ENCODE measurements at regions not wholly inside any gene's neighbourhood (a gene's known extent, or its start where the extent isn't known, plus 50 kb on each side); places are given as distances from the start of the nearest gene placed in this dataset.
"Not testable (repeated sequence)": the region's sequence is repeated elsewhere in the genome, so short reads cannot be mapped to it uniquely, and the experiment has no call there.

DNA sequence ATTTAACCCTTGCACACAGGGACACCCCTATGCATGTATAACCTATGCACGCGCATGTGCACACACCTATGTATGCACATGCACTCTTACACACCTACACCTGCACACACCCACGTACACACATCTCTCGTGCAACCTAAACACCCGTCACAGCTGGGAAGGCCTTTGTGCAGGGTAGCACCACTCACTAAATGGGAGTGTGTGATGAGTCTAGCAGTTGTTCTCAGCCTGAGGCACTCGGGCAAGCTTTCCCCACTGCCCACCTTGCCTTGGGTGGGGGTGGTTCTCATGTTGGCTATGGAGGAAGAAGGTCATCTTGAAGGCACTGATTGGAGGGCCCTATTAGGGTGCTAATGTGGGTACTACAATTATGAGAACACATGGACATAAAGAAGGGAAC, 85.8 kb downstream of the DLL1 start:
- in situ Hi-C loops (cut with HindIII; ENCODE audit: low pct_unique_long_range_greater_than_20kb, low sequenced_read_pairs) = no loop called here
- no peak for DNase-seq (ENCODE audit: low read depth, low spot score)

DNA sequence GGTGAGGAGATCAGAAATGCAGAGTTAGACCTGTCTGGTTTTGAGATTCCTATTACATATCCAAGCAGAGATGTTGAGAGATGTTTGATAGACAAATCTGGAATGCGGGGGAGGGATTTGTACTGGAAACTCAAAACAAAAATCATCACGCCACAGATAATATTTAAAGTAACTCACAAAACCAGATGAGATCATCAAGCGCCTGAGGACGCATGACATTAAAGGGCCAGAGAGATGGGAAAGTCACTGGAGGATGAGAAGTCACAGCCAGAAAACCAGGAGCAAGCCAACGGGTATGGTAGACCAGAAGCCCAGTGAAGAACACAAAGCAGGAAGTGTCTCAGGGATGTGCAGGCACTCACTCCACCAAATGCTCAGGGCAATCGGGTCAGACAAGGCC, 87.7 kb downstream of the DLL1 start:
- in situ Hi-C loops (cut with HindIII; ENCODE audit: low pct_unique_long_range_greater_than_20kb, low sequenced_read_pairs) = no loop called here
- no peak for DNase-seq (ENCODE audit: low read depth, low spot score)

- no peak for DNase-seq (ENCODE audit: low read depth, low spot score)
- in situ Hi-C loops (cut with HindIII; ENCODE audit: low pct_unique_long_range_greater_than_20kb, low sequenced_read_pairs) = no loop called here
Observed at GRCh38 chr6:170202416-170203135, 88.3 kb downstream of the DLL1 start.

- in situ Hi-C loops (cut with HindIII; ENCODE audit: low pct_unique_long_range_greater_than_20kb, low sequenced_read_pairs) = no loop called here
- DNase-seq (ENCODE audit: low read depth, low spot score) = no peak
Observed at GRCh38 chr6:170201361-170201760, 89.5 kb downstream of the DLL1 start.

- in situ Hi-C loops (cut with HindIII; ENCODE audit: low pct_unique_long_range_greater_than_20kb, low sequenced_read_pairs) = no loop called here
- DNase-seq (ENCODE audit: low read depth, low spot score) = no peak
Observed at GRCh38 chr6:170200458-170200891, 90.4 kb downstream of the DLL1 start.

GRCh38 chr6:170199716-170200115, 91.2 kb downstream of the DLL1 start:
- DNase-seq (ENCODE audit: low read depth, low spot score) = no peak
- in situ Hi-C loops (cut with HindIII; ENCODE audit: low pct_unique_long_range_greater_than_20kb, low sequenced_read_pairs) = no loop called here

GRCh38 chr6:170198298-170198697, 92.6 kb downstream of the DLL1 start:
- in situ Hi-C loops (cut with HindIII; ENCODE audit: low pct_unique_long_range_greater_than_20kb, low sequenced_read_pairs) = no loop called here
- DNase-seq (ENCODE audit: low read depth, low spot score) = no peak

DNA sequence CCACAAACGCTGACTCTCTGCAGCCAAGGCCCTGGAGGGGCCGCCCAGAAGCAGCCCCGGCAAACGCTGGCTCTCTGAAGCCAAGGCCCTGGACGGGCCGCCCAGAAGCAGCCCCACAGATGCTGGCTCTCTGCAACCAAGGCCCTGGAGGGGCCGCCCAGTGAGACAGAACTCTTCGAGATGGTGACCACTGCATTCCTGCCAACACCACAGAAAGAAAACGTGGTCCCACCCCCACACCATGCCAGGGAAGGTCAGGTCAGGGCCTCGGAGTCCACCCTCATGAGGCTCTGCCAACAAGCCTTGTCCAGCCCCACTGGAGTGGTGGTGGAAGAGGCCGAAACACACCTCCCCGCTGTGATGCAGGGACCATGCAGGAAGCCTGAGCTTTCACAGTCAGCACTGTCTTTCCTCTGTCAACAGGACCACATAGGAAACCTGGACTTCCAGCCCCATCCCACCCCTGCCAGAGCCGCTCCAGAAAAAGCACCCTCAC, 97.5 kb downstream of the DLL1 start:
- DNase-seq (ENCODE audit: low read depth, low spot score) = no peak
- in situ Hi-C loops (cut with HindIII; ENCODE audit: low pct_unique_long_range_greater_than_20kb, low sequenced_read_pairs) = no loop called here

DNA sequence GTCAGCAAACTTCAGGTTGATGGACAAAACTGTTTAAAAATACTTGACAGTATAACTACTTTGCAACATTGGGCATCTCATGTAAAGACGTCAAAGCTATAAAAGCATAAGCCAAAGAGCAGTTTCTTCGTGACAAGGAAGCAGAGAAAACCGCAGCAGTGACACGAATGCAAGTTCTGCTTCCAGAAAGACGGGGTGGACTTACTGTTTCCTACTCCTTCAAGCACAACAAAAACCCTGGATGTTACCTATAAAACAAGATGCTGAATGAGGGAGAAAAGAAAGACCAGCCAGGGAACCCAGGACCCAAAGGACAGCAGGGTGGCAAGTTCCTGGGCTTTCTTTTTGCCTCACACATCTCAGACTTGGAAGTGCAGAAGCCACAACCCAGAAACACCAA, 98.0 kb downstream of the DLL1 start:
- no peak for DNase-seq (ENCODE audit: low read depth, low spot score)

DNA sequence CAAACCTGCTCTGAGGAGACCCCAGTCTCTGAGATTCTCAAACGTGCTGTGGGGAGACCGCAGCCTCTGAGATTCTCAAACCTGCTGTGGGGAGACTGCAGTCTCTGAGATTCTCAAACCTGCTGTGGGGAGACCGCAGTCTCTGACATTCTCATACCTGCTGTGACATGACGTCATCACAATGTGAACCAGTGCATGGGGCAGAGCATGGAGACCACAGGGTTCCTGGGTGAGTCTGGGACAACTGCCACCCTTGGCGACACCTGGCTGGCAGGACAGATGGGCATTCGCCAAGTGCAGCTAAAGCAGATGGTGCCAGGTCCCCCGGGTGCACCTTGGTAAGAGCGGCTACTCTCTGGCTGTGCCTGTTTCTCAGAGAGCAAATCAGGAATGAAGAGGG, 98.8 kb downstream of the DLL1 start:
- in situ Hi-C loops (cut with HindIII; ENCODE audit: low pct_unique_long_range_greater_than_20kb, low sequenced_read_pairs); DNase-seq (ENCODE audit: low read depth, low spot score): not testable (repeated sequence)

More for the DNA sequence above, 98.0 kb downstream of the DLL1 start:
- in situ Hi-C loops (cut with HindIII; ENCODE audit: low pct_unique_long_range_greater_than_20kb, low sequenced_read_pairs) = no loop called here

- in situ Hi-C loops (cut with HindIII; ENCODE audit: low pct_unique_long_range_greater_than_20kb, low sequenced_read_pairs) = no loop called here
- DNase-seq (ENCODE audit: low read depth, low spot score) = no peak
Observed at GRCh38 chr6:170190046-170190445, 100.8 kb downstream of the DLL1 start.

DNA sequence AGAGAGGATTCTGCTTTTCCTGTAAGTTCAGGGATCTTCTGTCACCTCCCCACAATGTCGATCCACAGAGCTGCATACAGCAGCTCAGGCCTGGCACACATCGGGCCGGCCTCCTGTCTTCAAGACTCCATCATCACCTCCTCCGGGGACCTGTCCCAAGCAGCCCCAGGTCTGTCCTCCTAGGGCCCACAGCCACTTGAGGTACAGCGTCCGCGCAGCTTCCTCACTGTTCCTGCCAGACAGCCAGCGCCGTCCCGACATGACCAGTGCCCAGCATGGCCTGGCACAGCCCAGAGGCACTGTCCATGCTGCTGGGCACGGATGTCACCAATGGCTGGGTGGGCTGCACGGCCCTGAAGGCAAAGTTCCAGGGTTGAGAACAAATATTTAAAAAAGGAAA, 101.6 kb downstream of the DLL1 start:
- in situ Hi-C loops (cut with HindIII; ENCODE audit: low pct_unique_long_range_greater_than_20kb, low sequenced_read_pairs) = no loop called here
- DNase-seq (ENCODE audit: low read depth, low spot score) = no peak

DNA sequence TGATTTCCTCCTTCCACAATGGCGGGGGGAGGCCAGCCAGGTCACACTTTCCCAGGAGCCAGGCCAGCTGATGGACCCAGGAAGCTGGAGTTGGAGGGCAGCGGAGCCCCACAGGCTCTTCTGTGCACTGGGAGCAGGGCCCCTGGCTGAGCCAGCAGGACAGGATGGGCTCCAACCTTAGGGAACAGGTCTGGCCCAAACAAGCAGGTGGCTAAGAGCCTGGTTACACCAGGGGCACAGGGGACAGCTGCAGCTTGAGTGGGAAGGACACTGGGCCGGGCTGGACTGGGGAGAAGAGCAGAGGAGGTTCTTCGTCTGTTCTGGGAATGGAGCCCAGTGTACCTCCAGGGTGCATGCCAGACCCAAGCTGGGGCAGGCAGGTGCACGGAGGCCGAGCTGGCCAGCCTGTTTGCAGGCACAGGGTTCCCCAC, 102.3 kb downstream of the DLL1 start:
- in situ Hi-C loops (cut with HindIII; ENCODE audit: low pct_unique_long_range_greater_than_20kb, low sequenced_read_pairs) = no loop called here
- DNase-seq (ENCODE audit: low read depth, low spot score) = no peak

DNA sequence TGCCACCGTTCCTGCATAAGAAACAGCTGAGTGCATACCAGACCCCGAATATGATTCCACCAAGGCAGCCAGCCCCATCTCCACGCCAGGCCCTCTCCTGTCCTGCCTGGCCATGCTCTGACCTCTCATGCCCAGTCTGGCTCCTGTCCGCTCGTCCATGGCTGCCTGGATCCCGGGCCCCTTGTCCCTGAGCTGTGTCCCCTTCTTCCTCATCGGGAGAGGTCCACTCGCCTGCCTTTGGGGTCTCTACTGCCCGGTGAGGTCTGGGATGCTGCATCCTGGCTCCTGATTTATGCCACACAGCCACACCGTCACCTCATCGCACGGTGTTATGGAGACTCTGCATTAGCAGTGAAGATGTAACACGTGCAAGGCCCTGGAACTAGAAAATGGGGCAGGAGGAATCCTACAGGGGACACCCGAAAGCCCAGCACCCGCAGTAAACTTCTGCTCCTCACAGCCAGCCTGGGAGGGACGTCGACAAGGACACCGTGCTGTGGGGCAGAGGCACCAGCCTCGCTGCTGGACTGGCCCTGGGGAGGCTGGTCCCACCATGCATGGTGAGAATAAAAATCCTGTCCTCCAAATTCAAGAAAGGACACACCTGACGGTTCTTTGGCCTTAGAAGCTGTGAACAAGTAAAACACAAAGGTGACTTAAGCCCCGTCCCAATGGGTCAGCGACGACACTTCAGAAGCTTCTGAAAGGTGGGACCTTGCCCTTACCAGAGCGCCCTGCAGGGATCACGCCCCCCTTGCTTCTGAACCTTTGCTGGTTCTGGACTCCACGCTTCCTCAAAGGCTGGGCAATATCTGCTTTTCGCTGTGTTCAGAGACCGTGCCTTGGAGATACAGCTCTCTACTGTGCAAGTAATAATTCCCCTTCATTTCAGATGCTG, 103.0 kb downstream of the DLL1 start:
- DNase-seq (ENCODE audit: low read depth, low spot score) = no peak

DNA sequence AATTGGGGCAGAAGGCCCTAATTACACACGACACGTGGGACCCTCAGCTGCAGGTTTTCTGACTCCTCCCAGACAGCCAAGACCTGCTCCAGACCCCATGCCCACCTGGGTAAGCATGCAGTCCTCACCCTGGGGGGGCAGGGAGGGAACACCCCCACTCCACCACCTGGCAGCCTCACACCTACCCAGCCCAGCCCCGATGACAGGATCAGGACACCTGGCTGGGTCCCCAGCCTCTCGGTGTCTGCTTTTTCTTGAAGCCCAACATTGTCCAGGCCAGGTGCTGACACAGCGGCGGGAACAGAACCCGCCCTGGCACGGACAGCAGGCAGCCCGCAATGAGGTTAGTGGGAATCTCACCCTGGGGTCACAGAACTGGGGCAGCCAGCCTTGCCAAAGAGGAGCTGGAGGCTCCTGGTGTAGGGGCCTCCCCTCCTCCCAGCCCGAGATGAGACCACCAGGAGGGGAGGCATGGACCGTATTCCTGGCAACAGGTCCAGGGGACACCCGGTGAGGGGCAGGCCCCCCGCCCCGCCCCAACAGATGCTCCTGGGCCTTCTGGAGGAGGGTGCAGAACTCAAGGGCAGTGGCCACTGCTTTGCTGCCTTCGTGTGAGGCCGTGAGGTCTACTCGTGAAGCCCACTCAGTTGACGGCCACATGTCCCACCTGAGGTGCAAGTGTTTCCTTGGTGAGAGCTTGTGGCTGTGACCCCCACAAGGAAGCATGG, 103.8 kb downstream of the DLL1 start:
- no peak for DNase-seq (ENCODE audit: low read depth, low spot score)
- in situ Hi-C loops (cut with HindIII; ENCODE audit: low pct_unique_long_range_greater_than_20kb, low sequenced_read_pairs) = no loop called here

More for the DNA sequence above, 103.0 kb downstream of the DLL1 start:
- in situ Hi-C loops (cut with HindIII; ENCODE audit: low pct_unique_long_range_greater_than_20kb, low sequenced_read_pairs) = no loop called here

DNA sequence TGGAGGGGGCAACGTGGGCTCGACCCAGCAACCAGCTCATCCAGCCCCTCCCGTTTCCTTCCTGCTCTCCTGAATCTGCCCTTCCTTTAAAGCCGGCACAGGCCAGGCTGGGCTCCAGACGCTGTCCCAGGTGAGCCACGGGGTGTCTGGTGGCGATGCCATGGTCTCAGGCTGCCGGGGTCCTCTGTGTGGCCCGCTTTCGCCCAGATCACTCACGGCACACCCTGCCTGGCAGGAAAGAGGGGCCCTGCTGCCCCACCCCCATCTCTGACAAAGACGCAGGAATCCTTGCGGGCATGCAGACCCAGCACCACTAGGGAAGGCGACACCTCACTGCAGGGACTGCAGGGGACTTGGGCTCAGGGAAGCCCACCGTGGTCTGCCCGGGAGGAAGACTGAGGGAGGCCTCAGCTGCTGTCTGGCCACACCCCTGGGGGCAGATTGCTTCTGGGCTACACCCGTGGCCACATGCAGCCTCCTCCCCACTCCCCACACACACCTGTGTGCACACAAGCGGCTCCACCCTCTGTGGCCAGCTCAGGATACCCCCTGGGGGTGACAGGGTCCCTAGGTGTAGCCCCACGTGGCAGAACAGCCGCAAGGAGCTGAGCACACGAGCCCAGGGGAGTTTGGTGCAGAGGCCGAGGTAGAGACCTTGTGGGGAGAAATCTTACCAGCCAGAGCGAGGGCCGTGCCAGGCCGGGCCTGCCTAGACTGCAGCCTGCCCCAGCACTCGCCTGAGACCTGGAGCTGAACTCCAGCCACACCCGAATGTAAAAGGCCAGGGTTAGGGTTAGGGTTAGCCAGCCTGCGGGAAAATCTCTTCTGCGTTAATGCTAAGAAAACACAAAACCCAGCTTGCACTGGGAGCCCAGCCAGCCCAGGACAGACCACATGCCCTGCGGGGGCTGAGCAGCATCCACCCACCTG, 104.6 kb downstream of the DLL1 start:
- DNase-seq (ENCODE audit: low read depth, low spot score) = no peak
- in situ Hi-C loops (cut with HindIII; ENCODE audit: low pct_unique_long_range_greater_than_20kb, low sequenced_read_pairs) = no loop called here

Measured in SK-MEL-5 (cell line).